Pancreas (tissue), 10 donors: ENCODE measurements at regions not wholly inside any gene's neighbourhood (a gene's known extent, or its start where the extent isn't known, plus 50 kb on each side); places are given as distances from the start of the nearest gene placed in this dataset.

Experiments
- ATAC-seq, 4 donors: fragments of 200-7000 bp; cut with Tn5 transposase; one replicate each; pipeline versions ENCODE4 v1.8.0 to v1.9.1; 2020; ENCODE audit warnings: mild to moderate bottlenecking in 4 of 4, moderate library complexity in 4 of 4
- DNase-seq, 6 donors: peaks; one replicate each; pipeline ENCODE4 v3.0.0-alpha.2; 2020
- FAIRE-seq: peaks from 2 replicates; lab custom pipeline; 2012; peaks lifted over from hg19 to GRCh38; lab: Jason Lieb, UNC
- H3K27ac ChIP-seq, 4 donors: fragments of 200-600 bp; sonication (generic); 1 replicate in 3 of 4; 2 replicates in 1 of 4; pipeline versions ENCODE4 v1.5.0 to v1.8.0; 2020
- H3K27me3 ChIP-seq, 4 donors: fragments of 200-600 bp; one replicate each; pipeline ENCODE4 v1.8.0; 2021
- H3K36me3 ChIP-seq, 3 donors: fragments of 200-600 bp; sonication (generic) in 1 of 3; one replicate each; pipeline versions ENCODE4 v1.5.0 to v1.8.0; 2020 to 2021
- H3K4me1 ChIP-seq, 3 donors: fragments of 200-600 bp; one replicate each; pipeline ENCODE4 v1.8.0; 2021
- H3K4me3 ChIP-seq, 4 donors: fragments of 200-600 bp; sonication (generic) in 2 of 4; one replicate each; pipeline versions ENCODE4 v1.5.0 to v1.8.0; 2020 to 2021
- H3K9me3 ChIP-seq, 4 donors: fragments of 200-600 bp; one replicate each; pipeline ENCODE4 v1.8.0; 2021
- CTCF ChIP-seq, 4 donors: fragments of 200-600 bp; sonication (generic) in 3 of 4; IDR thresholded peaks; one replicate each; pipeline versions ENCODE4 v1.5.0 to v1.8.0; 2021; ENCODE audit warnings: antibody characterized with exemption in 4 of 4
- WGBS, 2 donors: extraction: QIAGEN DNeasy Blood & Tissue Kit; methylation state at CpG; one replicate each; pipeline ENCODE4 v1.1.7; 2013; 5-methylcytosine and 5-hydroxymethylcytosine counted together
- intact Hi-C, 3 donors: fragments of 100-400 bp; cut with DNase I; formaldehyde crosslinking; loops; one replicate each; pipeline versions ENCODE4 v1.11.1 to v1.14.2; 2022
- donor health status: healthy with polysubstance abuse.
- donor health status: DM: no; HTN: no; CAD: no; lungs with moderate emphysema.
- donor health status: DM: no; HTN: no; CAD: no.
- donor health status: control.
- donor health status: control.
- donor health status: Bipolar disorder and iron deficiency.
- donor health status: DM: yes; HTN: yes; CAD: no.
- donor health status: DM: no; HTN: no; CAD: no.
- donor health status: DM: no; HTN: no; CAD: no.
- donor health status: DM: yes; HTN: yes; CAD: no.

GRCh38 chr9:89674667-89675057 lies 69.8 kb downstream of the GADD45G start:
- FAIRE-seq (no peak), ATAC-seq (no peak), DNase-seq (no peak)
- H3K9me3 ChIP-seq: no peaks in the 10 kb centered on the region
- H3K4me1 ChIP-seq: peaks cover 32 to 61% (median 54%) of the 10 kb centered on the region in 3 donors
- no peaks in the 10 kb centered on the region for H3K36me3 ChIP-seq
- intact Hi-C loops: loop anchor here in 1 of 3 donors (5.0 kb wide), 1 partner anchor 62 kb away; no protein-coding TSS in a partner anchor
- TF ChIP-seq CTCF (IDR thresholded peaks at IDR 0.05): no peak
- H3K27ac ChIP-seq: no peak overlapping the region
- no peaks in the 10 kb centered on the region for H3K27me3 ChIP-seq
- 78 to 81% methylated on average over 4 of the region's 4 CpGs for whole genome bisulfite sequencing, 2 donors
- no peak overlapping the region for H3K4me3 ChIP-seq

DNA sequence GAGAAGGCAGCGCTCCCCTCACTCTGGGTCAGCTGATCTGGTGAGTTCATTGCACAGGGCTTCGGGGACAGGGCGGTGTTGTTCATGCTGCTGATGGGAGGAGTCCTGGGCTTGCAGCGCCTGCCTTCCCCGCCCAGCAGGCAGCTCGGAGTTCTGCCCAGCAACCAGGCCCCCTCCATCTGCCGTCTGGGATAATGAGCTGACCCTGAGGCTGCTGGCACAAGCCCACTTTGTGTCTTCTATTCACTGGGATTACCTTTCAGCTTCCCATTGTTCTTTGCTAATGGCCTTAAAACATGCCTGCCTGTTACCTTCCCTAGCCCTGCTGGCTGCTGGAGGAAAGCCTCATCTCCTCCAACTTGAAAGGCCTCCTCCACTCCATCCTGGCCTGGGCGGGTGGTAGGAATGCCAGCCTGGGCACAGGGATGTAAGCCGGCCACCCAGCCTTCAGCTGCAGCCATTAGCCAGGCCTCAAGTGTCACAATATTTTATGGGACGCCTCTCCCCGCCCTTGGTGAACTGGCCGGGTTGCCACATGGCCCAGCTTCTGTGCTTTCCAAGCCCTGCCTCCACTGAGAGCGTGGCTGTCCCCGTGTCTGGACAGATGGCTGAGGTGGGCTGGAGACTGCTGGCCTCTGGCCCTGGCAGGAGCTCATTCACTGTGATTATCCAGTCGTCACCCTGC lies 70.4 kb downstream of the GADD45G start:
- DNase-seq (peak in 3 of 6 donors; percentile 59 to 83 (median 59)), FAIRE-seq (no peak), ATAC-seq (peak; percentile 21 to 58 (median 50))
- Histone ChIP-seq H3K4me1 (peaks cover 27 to 55% (median 49%) of the 10 kb centered on the region in 3 donors), H3K4me3 (no peak overlapping the region), H3K27me3 (no peaks in the 10 kb centered on the region), H3K27ac (peak overlapping the region in 3 of 4 donors; percentile 11 to 58 (median 38)), H3K36me3 (no peaks in the 10 kb centered on the region), H3K9me3 (no peaks in the 10 kb centered on the region)
- intact Hi-C loops: no loop called here
- 51 to 58% methylated on average over 15 of the region's 15 CpGs for WGBS, 2 donors
- TF ChIP-seq CTCF (IDR thresholded peaks at IDR 0.05): no peak

DNA sequence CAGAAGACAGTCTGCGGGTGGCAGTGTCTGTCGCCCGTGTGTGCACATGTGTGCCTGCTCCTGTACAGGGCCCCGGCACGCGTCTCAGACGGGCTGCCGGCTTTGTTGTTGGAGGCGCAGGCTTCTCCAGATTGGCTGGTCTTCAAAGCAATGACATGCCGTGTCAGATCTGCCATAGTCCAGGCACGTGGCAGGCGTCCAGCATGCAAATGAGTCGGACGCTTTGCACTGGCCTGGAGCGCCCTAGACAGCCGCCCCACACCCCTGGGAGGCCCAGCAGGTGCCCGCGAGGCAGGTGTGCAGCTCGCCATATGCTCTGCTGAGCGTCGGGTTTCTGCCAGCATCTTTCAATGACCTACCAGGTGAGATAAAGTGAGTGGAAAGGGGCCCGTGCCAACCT lies 71.5 kb downstream of the GADD45G start:
- Histone ChIP-seq H3K4me3 (no peak overlapping the region), H3K27me3 (no peaks in the 10 kb centered on the region), H3K36me3 (no peaks in the 10 kb centered on the region), H3K4me1 (peaks cover 24 to 45% (median 39%) of the 10 kb centered on the region in 3 donors), H3K27ac (peak overlapping the region; percentile 11 to 58 (median 35)), H3K9me3 (no peaks in the 10 kb centered on the region)
- WGBS, 2 donors: 11 to 13% methylated on average over 22 of the region's 22 CpGs
- FAIRE-seq (no peak), ATAC-seq (peak; percentile 88 to 94 (median 90)), DNase-seq (peak; percentile 93 to 99 (median 98))
- intact Hi-C loops: no loop called here
- TF ChIP-seq CTCF (IDR thresholded peaks at IDR 0.05): no peak

DNA sequence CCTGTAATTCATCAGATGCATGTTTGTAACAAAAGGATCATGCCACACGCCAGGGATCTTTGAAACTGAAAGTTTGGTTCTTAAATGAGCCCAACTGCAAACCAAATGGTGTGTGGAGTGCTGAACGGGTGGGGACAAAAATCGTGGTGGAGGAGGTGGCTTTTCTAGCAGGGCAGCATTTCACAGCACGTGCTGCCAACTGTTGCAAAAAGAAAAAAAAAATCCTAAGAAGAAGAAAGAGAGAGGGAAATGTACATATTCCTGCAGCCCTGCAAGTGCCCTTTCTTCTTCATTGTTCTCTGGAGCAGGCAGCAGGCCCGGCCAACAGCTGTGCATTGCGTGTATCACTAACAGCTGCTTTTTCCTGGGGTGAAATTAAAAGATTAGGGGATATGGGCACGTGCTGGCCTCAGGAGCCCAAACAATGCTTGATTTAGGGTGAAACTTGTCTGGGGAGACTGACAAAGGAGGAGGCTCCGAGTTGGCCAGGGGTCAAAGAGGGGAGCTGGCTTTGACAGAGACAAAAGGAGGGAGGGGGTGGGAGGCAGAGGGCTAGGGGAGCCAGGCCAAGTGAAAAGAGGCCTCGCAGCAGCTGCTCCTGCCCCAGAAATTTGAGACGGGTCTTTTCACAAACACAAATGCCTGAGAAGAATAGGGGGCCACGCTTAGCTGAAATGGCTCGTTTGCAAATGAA lies 73.0 kb downstream of the GADD45G start:
- FAIRE-seq (no peak), DNase-seq (peak in 1 of 6 donors; percentile 59), ATAC-seq (peak in 1 of 4 donors; percentile 20)
- peaks cover 24 to 45% (median 39%) of the 10 kb centered on the region in 3 donors for H3K4me1 ChIP-seq
- intact Hi-C loops: no loop called here
- no peak for TF ChIP-seq CTCF (IDR thresholded peaks at IDR 0.05)
- 34 to 39% methylated on average over 12 of the region's 12 CpGs for WGBS, 2 donors
- no peaks in the 10 kb centered on the region for H3K36me3 ChIP-seq
- no peaks in the 10 kb centered on the region for H3K9me3 ChIP-seq
- no peak overlapping the region for H3K4me3 ChIP-seq
- peak overlapping the region in 3 of 4 donors; percentile 3 to 22 (median 20) for H3K27ac ChIP-seq
- H3K27me3 ChIP-seq: no peaks in the 10 kb centered on the region
